Embryonic facial prominence (tissue), 1 donor: ENCODE measurements at regions not wholly inside any gene's neighbourhood (a gene's known extent, or its start where the extent isn't known, plus 50 kb on each side); places are given as distances from the start of the nearest gene placed in this dataset.

Experiments
- DNase-seq: peaks from one replicate; pipeline ENCODE4 v3.0.0-alpha.2; 2016; ENCODE audit errors: extremely low spot score

GRCh38 chr12:73341559-73342247, 1069.5 kb downstream of the TRHDE start:
- no peak for DNase-seq

DNA sequence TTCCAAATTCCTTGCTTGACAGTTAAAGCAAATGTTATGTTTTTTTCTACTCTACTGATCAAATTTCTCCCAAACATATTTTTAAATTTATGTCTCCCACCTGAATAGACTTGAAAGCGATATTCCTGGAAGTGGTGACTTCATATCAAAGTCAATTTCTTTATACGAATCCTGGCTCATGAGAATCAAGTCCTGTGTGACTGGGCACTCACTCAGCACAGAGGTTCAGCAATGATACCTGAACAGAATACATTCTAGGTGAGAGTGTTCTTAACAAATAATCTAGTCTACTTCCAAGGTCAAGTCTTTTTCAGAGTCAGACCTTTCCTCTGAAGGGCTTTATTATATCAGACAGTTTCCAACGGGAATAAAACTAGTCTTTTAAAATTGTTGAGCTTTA, 1070.6 kb downstream of the TRHDE start:
- no peak for DNase-seq

DNA sequence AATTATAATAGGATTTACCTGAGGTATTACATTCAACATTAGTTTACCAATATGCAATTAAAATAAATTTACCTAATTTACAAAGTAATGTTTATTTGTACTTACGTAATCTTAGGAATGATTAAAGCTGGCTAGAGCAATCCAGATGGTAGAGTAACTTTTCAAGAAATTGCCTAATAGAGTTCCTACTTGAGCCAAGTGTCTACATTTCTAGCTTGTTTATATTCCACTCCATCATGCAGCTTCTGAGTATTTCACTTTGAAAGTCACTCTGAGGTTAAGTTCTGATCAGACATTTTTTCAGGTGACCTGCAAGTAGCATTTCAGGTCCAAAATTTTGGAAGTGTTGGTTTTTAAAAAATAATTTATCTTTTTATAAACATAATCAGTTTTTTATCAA, 1080.7 kb downstream of the TRHDE start:
- DNase-seq: no peak

- DNase-seq: no peak
Measured at GRCh38 chr12:73361156-73361863, 1089.1 kb downstream of the TRHDE start.

DNA sequence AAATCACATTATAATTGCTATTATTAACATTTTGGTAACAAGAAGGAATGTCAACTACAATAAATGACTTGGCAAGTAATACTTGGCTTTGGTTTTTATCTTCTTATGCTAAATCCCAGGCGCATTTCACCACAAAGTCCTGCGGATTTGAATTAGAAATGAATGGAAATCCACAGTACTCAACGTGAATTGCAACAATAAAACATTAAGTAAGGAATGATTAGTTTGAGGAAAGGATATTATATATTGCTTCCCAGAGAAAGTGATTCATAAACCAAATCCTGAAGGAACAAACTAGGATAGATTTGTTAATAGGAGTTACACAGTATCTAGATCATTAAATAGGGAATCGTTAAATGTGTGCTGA, 1089.7 kb downstream of the TRHDE start:
- no peak for DNase-seq

GRCh38 chr12:73362666-73363065, 1090.5 kb downstream of the TRHDE start:
- no peak for DNase-seq

GRCh38 chr12:73372856-73373255, 1100.7 kb downstream of the TRHDE start:
- no peak for DNase-seq

DNA sequence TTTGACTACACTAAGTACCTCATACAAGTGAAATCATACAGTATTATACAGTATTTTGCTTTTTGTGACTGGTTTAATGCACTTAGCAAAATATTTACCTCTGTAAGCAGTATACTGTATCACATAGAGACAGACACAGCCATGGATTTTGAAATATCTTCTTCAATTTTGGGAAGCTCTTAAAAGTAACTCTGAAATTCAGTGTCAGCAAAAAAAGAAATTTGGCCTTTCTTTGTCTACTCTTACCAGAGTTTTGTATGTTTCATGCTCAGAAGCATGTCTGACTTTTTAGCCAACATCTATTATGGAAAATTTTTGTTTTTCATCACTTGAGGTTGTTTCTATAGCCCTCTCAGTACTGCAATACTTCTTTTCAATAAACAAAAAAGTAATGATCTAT, 1102.2 kb downstream of the TRHDE start:
- DNase-seq: no peak

GRCh38 chr12:73383584-73384222, 1111.5 kb downstream of the TRHDE start:
- no peak for DNase-seq

DNA sequence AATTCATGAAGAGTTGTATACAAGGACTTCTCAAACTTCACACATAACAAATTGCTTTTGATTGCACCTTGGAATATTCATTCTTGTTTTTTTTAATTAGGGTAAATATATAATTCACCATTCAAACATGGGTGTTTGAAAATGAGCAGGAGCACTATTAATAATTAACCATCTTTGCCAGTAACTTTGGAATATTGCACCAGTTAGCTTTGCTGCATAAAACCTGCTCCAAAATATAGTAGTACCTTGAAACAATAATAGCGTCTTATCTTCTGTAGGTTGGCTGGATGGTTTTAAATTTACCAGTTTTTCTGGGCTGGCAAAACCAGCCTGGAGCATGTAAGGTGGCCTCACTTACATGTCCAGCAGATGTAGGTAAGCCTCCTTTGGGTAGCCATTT, 1112.4 kb downstream of the TRHDE start:
- no peak for DNase-seq

- no peak for DNase-seq
Measured at GRCh38 chr12:73390261-73390660, 1118.1 kb downstream of the TRHDE start.

DNA sequence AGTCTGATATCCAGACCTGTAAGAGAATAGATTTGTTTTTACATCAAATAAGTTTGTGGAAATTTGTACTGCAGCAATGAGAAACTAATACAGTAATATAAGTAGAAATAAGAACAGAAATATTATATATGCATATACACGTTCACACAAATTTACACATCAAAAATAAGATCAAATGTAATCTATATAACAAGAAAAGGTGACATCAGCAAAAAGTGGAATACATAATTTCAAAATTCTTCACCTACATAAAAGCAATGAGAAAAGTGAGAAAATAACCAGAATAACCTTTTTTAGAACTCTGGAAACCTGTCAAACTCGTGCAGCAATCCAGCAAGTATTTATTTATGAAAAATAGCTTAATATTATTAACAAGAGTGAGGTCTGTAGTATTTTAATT, 1124.6 kb upstream of the ATXN7L3B start:
- no peak for DNase-seq

GRCh38 chr12:73413974-73414373, 1123.7 kb upstream of the ATXN7L3B start:
- DNase-seq: no peak

DNA sequence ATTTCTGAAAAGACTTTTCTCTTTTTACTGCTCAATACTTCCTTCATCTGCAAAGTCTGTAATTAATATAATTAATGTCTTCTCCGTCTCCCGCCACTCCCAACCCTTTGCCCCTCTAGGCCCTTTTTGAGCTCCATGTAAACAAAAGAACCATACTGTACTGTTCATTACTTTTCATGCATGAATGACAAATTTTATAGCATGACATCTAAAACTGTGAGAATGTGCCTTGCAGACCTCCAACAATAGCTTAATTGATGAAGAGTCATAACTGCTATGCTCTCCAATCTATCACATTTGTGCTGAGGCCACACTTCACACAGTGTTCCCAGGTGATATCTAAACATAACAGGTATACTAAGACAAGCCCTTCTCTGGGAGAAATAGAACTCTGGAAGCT, 1122.7 kb upstream of the ATXN7L3B start:
- no peak for DNase-seq

- no peak for DNase-seq
Measured at GRCh38 chr12:73418541-73418940, 1119.1 kb upstream of the ATXN7L3B start.

- no peak for DNase-seq
Measured at GRCh38 chr12:73421832-73422231, 1115.8 kb upstream of the ATXN7L3B start.

GRCh38 chr12:73424484-73424883, 1113.2 kb upstream of the ATXN7L3B start:
- no peak for DNase-seq

- DNase-seq: no peak
Measured at GRCh38 chr12:73445658-73446324, 1091.8 kb upstream of the ATXN7L3B start.

- no peak for DNase-seq
Measured at GRCh38 chr12:73452672-73453469, 1084.8 kb upstream of the ATXN7L3B start.

GRCh38 chr12:73460212-73460611, 1077.4 kb upstream of the ATXN7L3B start:
- DNase-seq: no peak

GRCh38 chr12:73465106-73465505, 1072.5 kb upstream of the ATXN7L3B start:
- DNase-seq: no peak

DNA sequence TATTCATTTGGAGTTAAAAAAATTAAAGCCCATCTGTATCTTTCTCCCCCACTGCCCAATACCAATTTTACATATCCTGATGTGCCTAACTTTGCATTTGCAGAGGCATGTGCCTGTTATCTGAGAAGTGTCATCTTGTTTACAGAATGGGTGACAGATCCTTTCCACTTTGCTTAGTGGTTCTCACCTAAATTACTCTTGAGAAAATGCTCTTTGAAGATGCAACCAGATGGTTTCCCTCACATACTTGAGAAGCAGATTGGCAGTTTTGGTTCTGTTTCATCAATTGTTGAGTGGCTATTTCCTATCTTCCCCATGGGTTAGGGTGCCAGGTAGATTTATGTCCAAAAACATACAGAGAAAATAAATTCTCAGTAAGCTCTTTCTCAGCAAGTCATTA, 1051.4 kb upstream of the ATXN7L3B start:
- DNase-seq: no peak
